ENCODE measurements at regions not wholly inside any gene's neighbourhood (a gene's known extent, or its start where the extent isn't known, plus 50 kb on each side); places are given as distances from the start of the nearest gene placed in this dataset.

DNA sequence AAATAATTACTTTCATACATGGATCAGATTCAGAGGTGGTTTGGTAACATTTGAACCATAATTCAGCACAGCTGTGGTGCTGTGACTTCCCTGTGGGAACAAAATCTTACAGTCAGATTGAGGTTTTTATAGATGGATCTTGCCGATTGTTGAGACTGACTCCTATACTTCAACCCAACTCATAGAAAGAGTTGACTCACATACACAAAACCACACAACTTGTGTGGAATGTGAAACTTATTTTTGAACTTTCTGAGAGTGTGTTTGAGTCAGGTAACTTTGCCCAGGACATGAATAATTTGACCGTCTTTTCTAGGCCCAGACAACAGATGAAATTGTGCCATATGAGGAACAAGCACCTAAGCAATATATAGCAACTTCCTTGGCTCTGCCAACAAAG, 1152.4 kb upstream of the AMELY start:
- TF ChIP-seq, protein P1, sequence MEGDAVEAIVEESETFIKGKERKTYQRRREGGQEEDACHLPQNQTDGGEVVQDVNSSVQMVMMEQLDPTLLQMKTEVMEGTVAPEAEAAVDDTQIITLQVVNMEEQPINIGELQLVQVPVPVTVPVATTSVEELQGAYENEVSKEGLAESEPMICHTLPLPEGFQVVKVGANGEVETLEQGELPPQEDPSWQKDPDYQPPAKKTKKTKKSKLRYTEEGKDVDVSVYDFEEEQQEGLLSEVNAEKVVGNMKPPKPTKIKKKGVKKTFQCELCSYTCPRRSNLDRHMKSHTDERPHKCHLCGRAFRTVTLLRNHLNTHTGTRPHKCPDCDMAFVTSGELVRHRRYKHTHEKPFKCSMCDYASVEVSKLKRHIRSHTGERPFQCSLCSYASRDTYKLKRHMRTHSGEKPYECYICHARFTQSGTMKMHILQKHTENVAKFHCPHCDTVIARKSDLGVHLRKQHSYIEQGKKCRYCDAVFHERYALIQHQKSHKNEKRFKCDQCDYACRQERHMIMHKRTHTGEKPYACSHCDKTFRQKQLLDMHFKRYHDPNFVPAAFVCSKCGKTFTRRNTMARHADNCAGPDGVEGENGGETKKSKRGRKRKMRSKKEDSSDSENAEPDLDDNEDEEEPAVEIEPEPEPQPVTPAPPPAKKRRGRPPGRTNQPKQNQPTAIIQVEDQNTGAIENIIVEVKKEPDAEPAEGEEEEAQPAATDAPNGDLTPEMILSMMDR (IDR thresholded peaks at IDR 0.05): no peak
- TF ChIP-seq POLR2A (IDR thresholded peaks at IDR 0.05): no peak
- intact Hi-C loops (cut with DNase I): no loop called here
- Histone ChIP-seq H3K4me3 (no peak overlapping the region), H3K27ac (no peak overlapping the region), H3K4me1 (no peaks in the 10 kb centered on the region), H3K9me3 (no peaks in the 10 kb centered on the region), H3K36me3 (no peaks in the 10 kb centered on the region), H3K27me3 (no peaks in the 10 kb centered on the region)
- DNase-seq: no peak
- WGBS, 2 donors: 100% methylated on average over 1 of the region's 2 CpGs; no CpG with 5 or more reads in 1 of the 2 donors

DNA sequence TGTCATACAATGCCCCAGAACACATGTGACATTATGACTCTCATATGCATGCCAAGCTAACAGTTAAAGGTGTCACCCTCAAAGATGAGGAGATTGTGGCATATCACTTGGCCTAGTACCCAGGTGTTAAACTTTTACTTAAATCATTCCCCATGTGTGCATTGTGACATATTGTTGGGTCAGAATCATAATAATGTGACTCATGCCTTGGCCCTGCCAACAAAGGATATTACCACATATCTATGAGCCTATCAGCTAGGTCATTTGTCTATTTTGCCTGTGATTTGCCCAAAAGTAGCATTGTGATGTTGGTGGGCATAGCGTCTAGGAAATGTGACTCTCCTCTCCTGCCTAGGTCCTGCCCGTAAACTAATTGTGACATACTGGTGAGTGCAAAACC, 1147.1 kb upstream of the AMELY start:
- intact Hi-C loops (cut with DNase I): no loop called here
- no peaks in the 10 kb centered on the region for H3K27me3 ChIP-seq
- no peak for DNase-seq
- no peak overlapping the region for H3K4me3 ChIP-seq
- no peaks in the 10 kb centered on the region for H3K9me3 ChIP-seq
- H3K36me3 ChIP-seq: no peaks in the 10 kb centered on the region
- TF ChIP-seq, protein P1 (IDR thresholded peaks at IDR 0.05): no peak
- TF ChIP-seq POLR2A (IDR thresholded peaks at IDR 0.05): no peak
- H3K4me1 ChIP-seq: no peaks in the 10 kb centered on the region
- 86% methylated on average over 1 of the region's 2 CpGs; no CpG with 5 or more reads in 1 of the 2 donors for WGBS, 2 donors
- H3K27ac ChIP-seq: no peak overlapping the region

DNA sequence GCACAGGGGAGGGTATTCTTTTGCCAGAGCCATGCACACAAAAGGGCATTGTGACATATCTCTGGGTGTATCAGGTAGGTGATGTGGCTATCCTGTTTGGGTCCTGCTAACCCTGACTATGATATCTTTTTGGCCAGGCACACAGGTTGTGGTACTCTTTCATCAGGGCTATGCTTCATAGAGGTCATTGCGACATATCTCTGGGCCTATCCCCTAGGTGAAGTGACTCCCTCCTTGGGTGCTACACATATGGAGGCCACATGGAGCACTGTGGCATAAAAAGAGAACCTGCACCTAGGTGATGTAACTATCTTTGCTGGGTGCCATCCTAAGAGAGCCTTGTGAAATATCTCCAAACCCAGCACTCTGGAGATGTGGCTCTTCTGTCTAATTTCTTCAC, 1139.8 kb upstream of the AMELY start:
- Histone ChIP-seq H3K27me3 (no peaks in the 10 kb centered on the region), H3K4me3 (no peak overlapping the region), H3K27ac (no peak overlapping the region), H3K4me1 (no peaks in the 10 kb centered on the region), H3K9me3 (no peaks in the 10 kb centered on the region), H3K36me3 (no peaks in the 10 kb centered on the region)
- 83% methylated on average over 1 of the region's 1 CpG; no CpG with 5 or more reads in 1 of the 2 donors for WGBS, 2 donors
- TF ChIP-seq, protein P1 (IDR thresholded peaks at IDR 0.05): peak in 1 of 6 experiments; percentile 13
- TF ChIP-seq POLR2A (IDR thresholded peaks at IDR 0.05): no peak
- intact Hi-C loops (cut with DNase I): no loop called here
- no peak for DNase-seq

DNA sequence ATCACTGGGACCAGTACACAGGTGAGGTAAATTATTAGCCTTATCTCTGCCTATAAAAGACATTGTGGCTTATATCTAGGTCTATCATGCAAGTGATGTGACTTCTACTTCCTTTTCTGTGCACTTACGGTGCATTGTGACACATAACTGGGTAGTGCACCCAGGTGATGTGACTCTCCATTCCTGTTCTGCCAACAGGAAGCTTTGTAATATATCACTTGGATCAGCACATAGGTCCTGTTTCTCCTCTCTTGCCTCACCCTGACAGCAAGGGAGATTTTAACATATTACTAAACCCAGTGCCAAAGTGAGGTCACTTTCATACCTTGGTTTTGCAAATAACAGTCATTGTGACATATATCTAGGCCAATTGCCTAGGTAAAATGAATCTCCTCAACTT, 1129.7 kb upstream of the AMELY start:
- intact Hi-C loops (cut with DNase I): no loop called here
- TF ChIP-seq POLR2A (IDR thresholded peaks at IDR 0.05): no peak
- TF ChIP-seq, protein P1 (IDR thresholded peaks at IDR 0.05): no peak
- Histone ChIP-seq H3K27ac (peak overlapping the region in 1 of 4 donors; percentile 46), H3K4me3 (no peak overlapping the region), H3K36me3 (no peaks in the 10 kb centered on the region), H3K9me3 (no peaks in the 10 kb centered on the region), H3K4me1 (no peaks in the 10 kb centered on the region), H3K27me3 (no peaks in the 10 kb centered on the region)
- 40% methylated on average over 1 of the region's 1 CpG; no CpG with 5 or more reads in 1 of the 2 donors for WGBS, 2 donors
- no peak for DNase-seq

DNA sequence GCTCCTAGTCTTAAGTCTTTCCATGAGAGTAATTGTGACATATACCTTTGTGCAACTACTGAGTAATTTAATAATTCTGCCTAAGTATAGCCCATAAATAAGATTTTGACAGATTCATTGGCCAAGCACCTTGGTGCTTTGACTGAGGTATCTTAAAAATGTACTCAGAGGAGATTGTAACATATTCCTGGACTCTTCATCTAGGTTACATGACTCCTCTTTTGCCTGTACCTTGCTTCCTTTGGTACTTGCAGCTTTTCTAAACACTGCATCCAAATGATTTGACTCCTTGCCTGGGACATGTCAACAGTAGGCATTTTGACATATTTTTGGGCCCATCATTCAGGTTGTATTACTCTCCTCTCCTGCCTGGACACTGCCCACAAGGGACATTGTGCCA, 1125.0 kb upstream of the AMELY start:
- Histone ChIP-seq H3K27ac (no peak overlapping the region), H3K4me3 (no peak overlapping the region), H3K27me3 (no peaks in the 10 kb centered on the region), H3K36me3 (no peaks in the 10 kb centered on the region), H3K4me1 (no peaks in the 10 kb centered on the region), H3K9me3 (no peaks in the 10 kb centered on the region)
- intact Hi-C loops (cut with DNase I): no loop called here
- TF ChIP-seq POLR2A (IDR thresholded peaks at IDR 0.05): no peak
- TF ChIP-seq, protein P1 (IDR thresholded peaks at IDR 0.05): no peak
- DNase-seq: no peak

All from esophagus squamous epithelium (tissue), 5 donors.